ENCODE measurements at regions not wholly inside any gene's neighbourhood (a gene's known extent, or its start where the extent isn't known, plus 50 kb on each side); places are given as distances from the start of the nearest gene placed in this dataset.

DNA sequence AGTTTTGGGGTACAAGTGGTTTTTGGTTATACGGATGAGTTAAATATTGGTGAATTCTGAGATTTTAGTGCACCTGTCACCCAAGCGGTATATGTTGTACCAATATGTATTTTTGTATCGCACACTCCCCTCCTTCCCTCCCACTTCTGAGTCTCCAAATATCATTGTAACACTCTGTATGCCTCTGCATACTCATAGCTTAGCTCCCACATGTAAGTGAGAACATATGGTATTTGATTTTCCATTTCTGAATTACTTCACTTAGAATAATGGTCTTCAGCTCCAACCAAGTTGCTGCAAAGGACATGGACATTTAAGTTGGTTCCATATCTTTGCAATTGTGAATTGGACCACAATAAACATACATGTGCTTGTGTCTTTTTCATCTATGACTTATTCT is 103.0 kb upstream of the ADAMTS3 start:
- TF ChIP-seq CTCF (conservative IDR thresholded peaks at IDR 0.05) (no peak), EZH2 (IDR thresholded peaks at IDR 0.05; ENCODE audit: low read depth) (no peak)
